NCI-H146 treated with DMSO at 0.1 percent for 48 hours (cell line): ENCODE measurements at regions not wholly inside any gene's neighbourhood (a gene's known extent, or its start where the extent isn't known, plus 50 kb on each side); places are given as distances from the start of the nearest gene placed in this dataset.
"Not testable (repeated sequence)": the region's sequence is repeated elsewhere in the genome, so short reads cannot be mapped to it uniquely, and the experiment has no call there.

ENCODE experiments used
- DNase-seq: peaks from one replicate; lab custom pipeline; 2025; ENCODE audit not compliant: unreplicated experiment; lab: John Stamatoyannopoulos, UW

- no peak for DNase-seq
Measured at GRCh38 chr15:94970096-94970495, 738.7 kb downstream of the MCTP2 start.

DNA sequence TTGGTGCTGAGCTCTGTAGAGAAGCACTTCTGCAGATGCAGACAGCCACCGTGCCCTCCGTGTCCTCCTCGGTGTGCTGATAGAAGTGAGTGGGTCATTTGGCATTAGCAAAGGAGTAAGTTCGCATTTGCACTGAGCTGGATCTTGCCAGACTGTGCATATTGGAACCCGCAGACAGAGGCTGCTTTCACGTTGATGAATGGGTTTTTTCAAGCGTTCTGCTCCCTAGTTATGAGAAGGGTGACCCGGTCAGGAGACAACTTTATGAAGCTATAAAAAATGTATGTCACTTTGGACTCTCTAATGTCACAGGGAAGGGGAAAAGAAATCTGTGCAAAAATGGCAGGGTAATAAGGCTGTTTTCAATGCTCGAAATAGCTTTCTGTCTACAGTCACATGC lies 739.4 kb downstream of the MCTP2 start:
- no peak for DNase-seq

DNA sequence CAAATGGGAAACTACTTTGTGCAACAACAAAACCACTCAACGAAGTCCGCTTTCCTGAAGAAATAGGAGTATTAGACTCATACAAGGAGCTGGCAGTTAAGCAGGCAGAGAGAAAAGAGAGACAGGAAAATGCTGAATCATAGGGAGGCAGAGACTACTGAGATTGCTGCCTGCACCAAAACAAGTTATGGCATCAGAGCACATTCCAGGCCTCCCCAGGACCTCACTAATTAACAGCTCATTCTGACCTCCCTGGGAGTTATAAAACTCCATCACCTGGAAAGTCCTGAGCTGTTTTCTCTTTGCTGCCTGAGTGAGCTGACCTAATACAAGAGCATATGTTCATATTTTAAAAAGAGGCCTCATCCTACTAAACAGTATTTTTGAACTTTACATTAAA lies 741.0 kb downstream of the MCTP2 start:
- DNase-seq, result no peak

GRCh38 chr15:94987085-94987484 lies 755.7 kb downstream of the MCTP2 start:
- DNase-seq, result no peak

GRCh38 chr15:94991718-94992117 lies 760.4 kb downstream of the MCTP2 start:
- no peak for DNase-seq

DNA sequence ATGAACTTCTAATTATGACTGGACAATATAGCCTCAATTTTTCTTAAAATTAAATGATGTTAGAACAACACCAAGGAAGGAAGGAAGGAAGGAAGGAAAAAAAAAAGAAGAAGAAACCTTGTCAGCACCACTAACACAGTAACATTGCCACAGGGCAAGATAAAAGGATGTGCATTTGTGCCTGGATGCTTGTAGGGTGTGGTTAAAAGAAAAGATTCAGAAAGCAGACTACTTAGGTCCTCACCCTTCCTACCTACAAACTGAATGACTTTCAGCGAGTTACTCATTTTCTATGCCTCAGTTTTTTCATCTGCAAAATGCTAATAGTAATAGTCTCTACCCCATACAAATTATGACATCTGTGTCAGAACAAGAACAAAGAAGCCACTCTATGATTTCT lies 778.3 kb downstream of the MCTP2 start:
- DNase-seq, result no peak

GRCh38 chr15:95013381-95013780 lies 782.0 kb downstream of the MCTP2 start:
- DNase-seq, result no peak

DNA sequence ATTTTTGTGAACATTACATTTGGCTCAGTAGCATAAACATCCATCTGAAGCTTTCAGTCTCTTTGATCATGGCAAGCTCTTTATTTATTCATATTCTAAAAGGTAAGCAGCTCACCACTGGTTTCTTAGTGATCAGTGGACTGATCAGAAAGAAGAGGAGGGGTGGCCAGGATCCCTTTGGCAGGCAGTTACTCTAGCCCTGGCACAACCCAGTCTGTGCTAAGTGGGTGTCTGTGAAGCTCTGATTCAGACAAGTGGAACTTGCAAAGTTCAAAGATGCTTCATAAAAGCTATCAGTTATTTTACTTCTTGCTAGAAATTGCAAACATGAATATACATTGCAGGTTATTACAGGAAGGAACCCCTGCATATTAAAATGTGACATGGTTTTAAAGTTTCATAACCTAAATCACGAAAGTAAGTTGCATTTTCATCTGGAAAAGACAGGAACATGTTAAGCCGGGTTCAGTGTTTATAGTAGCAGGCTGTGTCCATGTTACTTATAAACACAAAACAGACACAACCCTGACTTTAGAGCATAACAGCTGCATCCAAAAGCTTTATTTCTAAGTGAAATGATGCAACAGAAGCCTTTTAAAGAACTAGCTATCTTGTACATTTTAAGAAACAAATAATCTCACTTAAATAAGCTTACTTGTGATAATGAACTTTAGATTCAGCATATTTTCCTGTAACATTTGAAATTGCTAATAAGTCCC lies 785.3 kb downstream of the MCTP2 start:
- no peak for DNase-seq

DNA sequence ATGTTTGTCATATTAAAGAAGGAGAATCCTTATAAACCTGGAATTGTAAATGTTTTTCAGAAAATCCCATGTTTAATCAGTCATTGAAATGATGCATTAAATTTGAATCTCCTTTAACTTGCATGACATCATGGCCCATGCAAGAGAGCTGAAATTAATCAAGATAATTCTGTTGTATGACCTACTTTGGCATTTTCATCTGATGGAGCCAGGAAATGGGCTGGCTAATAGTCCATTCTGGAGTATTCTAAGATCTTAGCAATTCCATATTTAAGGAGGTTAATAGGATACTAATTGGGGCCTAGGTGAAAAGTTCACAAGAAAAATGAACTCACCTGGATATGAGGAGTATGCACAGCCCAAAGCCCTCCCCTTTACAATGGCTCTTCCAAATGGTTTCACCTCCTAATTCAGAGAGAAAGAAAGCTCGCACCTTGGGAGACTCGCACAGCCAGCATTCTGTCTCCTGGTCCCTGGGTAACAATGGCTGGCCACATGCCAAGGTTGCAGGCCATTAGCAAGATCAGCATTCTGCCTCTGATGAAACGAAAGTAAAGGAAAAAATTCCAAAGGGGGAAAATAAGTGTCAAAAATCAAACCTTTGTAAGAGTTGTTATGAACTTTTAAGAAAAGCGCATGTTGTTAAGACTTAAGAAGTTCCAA lies 786.4 kb downstream of the MCTP2 start:
- no peak for DNase-seq

- no peak for DNase-seq
Measured at GRCh38 chr15:95018888-95019545, 787.7 kb downstream of the MCTP2 start.

DNA sequence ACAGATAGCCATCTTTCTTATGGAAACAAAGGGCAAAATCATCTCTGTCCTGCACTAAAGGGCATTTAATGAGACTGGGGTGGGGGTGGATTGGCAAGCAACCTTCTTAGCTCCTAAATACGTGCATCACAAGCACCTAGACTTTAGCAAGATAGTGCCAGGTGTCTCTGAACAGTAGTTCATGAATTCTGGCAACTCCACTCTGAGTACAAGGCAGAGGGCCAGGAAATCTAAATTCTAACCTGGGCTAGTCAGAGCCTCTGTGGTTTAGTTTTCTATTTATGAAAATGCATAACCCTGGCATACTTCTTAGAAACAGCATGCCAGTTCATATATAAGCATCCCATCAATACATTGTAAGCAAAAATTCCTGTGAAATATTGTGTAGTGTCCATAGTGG lies 788.5 kb downstream of the MCTP2 start:
- no peak for DNase-seq

GRCh38 chr15:95021816-95022215 lies 790.5 kb downstream of the MCTP2 start:
- DNase-seq, result no peak

GRCh38 chr15:95024351-95024750 lies 793.0 kb downstream of the MCTP2 start:
- DNase-seq, result no peak

- DNase-seq, result no peak
Measured at GRCh38 chr15:95025924-95026728, 794.8 kb downstream of the MCTP2 start.

DNA sequence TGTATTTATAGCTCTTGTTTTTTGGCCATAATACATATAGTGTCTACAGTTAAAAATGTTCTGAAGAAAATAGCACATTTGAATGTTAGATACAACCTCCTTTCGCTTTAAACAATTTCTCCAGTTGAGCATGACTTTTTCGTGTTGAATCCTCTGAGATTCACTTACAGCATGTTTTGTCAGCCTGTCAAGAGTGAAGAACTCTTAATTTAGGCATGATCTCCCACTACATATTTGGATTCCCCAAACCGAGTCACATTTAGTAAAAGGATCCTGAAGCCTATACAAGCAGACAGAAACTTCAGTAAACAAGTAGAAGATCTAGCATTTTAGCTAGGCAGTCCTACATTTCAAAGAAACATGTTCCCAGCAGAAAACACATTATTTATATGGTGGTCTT lies 796.6 kb downstream of the MCTP2 start:
- DNase-seq, result no peak

DNA sequence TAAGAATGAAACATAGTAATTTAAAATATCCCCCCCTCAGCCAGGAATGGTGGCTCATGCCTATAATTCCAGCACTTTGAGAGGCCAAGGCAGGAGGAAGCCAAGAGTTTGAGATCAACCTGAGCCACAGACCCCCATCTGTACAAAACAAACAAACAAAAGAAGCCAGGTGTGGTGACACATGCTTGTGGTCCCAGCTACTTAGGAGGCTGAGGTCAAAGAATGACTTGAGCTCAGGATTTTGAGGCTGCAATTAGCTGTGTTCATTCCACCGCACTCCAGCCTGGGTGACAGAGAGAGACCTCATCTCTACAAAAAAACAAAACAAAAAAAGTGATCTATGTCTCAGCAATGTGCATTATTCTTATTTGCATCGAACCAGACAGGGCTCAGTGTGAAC lies 800.8 kb downstream of the MCTP2 start:
- DNase-seq, result no peak

- DNase-seq, result no peak
Measured at GRCh38 chr15:95035106-95035505, 803.7 kb downstream of the MCTP2 start.

DNA sequence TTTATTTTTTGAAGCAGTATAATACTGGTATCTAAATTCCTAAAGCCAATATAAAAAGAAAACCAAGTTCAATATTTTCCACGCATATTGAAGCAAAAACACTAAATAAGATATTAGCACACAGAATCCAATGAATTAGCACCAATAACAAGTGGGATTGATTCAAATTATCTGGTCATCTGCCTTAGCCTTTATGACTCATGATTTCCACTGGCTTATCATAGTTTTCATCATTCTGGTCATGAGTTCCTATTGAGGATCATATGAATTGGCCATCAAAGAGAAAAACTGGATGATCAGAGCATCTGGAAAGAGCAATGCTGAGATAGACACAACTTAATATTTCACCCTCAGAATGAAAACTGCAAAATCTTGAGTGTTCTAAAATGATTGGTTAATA lies 809.9 kb downstream of the MCTP2 start:
- DNase-seq, result no peak

DNA sequence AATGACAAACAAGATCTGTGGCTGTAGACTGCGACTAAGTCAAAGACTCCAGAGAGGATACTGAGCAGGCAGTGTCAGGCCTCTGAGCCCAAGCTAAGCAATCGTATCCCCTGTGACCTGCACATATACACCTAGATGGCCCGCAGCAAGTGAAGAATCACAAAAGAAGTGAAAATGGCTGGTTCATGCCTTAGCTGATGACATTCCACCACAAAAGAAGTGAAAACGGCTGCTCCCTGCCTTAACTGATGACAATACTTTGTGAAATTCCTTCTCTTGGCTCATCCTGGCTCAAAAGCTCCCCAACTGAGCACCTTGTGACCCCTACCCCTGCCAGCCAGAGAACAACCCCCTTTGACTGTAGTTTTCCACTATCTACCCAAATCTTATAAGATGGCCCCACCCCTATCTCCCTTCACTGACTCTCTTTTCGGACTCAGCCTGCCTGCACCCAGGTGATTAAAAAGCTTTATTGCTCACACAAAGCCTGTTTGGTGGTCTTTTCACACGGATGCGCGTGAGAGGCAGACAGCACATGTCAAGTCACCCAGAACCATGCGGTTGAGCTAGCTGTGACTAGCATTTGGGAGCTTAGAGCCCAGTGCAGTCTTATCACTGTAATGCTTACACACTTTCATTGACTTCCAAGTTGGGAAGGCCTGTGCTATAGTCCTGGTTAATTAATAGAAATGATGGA lies 812.0 kb downstream of the MCTP2 start:
- not testable (repeated sequence) for DNase-seq

GRCh38 chr15:95043933-95044313 lies 812.6 kb downstream of the MCTP2 start:
- DNase-seq, result no peak
